ENCODE measurements at regions not wholly inside any gene's neighbourhood (a gene's known extent, or its start where the extent isn't known, plus 50 kb on each side); places are given as distances from the start of the nearest gene placed in this dataset.

DNA sequence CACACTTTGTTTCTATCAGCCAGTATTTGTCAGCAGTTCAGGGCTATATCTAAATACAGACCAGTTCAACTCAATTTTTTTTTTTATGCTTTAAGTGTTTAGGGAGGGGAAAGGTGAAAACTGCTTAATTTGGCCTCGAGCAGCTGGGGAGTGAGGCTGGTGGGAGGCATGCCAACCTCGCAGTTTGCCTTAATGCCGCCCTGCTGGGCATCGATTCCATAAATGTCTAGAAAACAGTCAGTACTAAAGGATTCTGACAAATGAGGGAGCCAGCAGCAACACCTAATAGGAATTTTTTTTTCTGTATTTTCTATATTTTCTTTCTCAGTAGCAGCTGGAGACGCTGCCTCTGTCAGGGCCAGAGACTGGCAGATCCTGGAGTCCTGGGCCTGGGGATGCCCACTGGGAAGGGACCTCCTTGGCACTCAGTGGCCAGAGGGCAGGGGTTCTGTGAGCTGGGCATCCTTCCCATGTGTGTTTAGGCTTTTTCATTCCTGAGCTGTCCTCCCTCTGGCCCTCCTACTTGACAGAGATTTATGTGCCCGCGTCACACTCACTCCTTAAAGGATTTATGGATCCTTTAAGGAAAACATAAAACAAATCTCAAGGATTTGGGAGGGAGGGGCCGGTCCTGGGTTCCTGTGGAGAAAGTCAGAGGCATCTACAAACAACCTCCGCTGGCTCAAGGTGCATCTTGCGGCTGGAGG is 117.8 kb downstream of the WNT5A start:
- H2BK5ac ChIP-seq (ENCODE audit: low read depth, low read length, poor library complexity, severe bottlenecking): no peak overlapping the region
- H4K8ac ChIP-seq (ENCODE audit: low read length): no peak overlapping the region
- no peak overlapping the region for H3K4me3 ChIP-seq (ENCODE audit: insufficient read depth in 1 of 2, low read depth in 1 of 2, low read length in 2 of 2)
- H3K9ac ChIP-seq (ENCODE audit: low read length): no peak overlapping the region
- peaks cover 0 to 3% of the 10 kb centered on the region in 2 experiments for H3K27me3 ChIP-seq (ENCODE audit: control insufficient read depth in 1 of 2, insufficient read depth in 1 of 2, low read length in 2 of 2)
- H3K4me1 ChIP-seq (ENCODE audit: control insufficient read depth, insufficient read depth, low read depth, low read length): no peaks in the 10 kb centered on the region
- H4K91ac ChIP-seq (ENCODE audit: low read length): no peak overlapping the region
- no peak overlapping the region for H3K4me2 ChIP-seq (ENCODE audit: low read length, poor library complexity, severe bottlenecking)
- H3K18ac ChIP-seq (ENCODE audit: low read depth in 1 of 2, low read length in 2 of 2): no peak overlapping the region
- no peak for DNase-seq
- H3K4ac ChIP-seq (ENCODE audit: low read depth in 1 of 2, low read length in 2 of 2): no peak overlapping the region
- H2AFZ ChIP-seq (ENCODE audit: low read depth, low read length): no peak overlapping the region
- no peak overlapping the region for H3K27ac ChIP-seq (ENCODE audit: low read length, poor library complexity, severe bottlenecking)
- H2BK15ac ChIP-seq (ENCODE audit: low read depth, poor library complexity, severe bottlenecking): no peak overlapping the region
- no peaks in the 10 kb centered on the region for H3K36me3 ChIP-seq (ENCODE audit: control insufficient read depth in 1 of 2, insufficient read depth in 2 of 2, low read depth in 1 of 2, low read length in 2 of 2)
- no peak overlapping the region for H2AK5ac ChIP-seq (ENCODE audit: low read length, severe bottlenecking)
- H2BK120ac ChIP-seq (ENCODE audit: low read depth, low read length): no peak overlapping the region
- H2BK12ac ChIP-seq (ENCODE audit: low read length in 2 of 2): no peak overlapping the region
- 79% methylated on average over 6 of the region's 10 CpGs for WGBS
- H3K79me1 ChIP-seq (replicated peaks; ENCODE audit: low read length, poor library complexity, severe bottlenecking): no peaks in the 10 kb centered on the region
- no peaks in the 10 kb centered on the region for H3K9me3 ChIP-seq (ENCODE audit: control insufficient read depth, low read length)
- no peak overlapping the region for H3K14ac ChIP-seq (ENCODE audit: low read length in 2 of 2)
- H3K23ac ChIP-seq (ENCODE audit: low read length in 2 of 2): no peak overlapping the region

- Histone ChIP-seq H3K36me3 (ENCODE audit: control insufficient read depth in 1 of 2, insufficient read depth in 2 of 2, low read depth in 1 of 2, low read length in 2 of 2) (no peaks in the 10 kb centered on the region), H2BK5ac (ENCODE audit: low read depth, low read length, poor library complexity, severe bottlenecking) (no peak overlapping the region), H3K4ac (ENCODE audit: low read depth in 1 of 2, low read length in 2 of 2) (no peak overlapping the region), H3K14ac (ENCODE audit: low read length in 2 of 2) (no peak overlapping the region), H2AFZ (ENCODE audit: low read depth, low read length) (no peak overlapping the region), H2BK12ac (ENCODE audit: low read length in 2 of 2) (peak overlapping the region in 1 of 2 experiments; percentile 45), H3K4me2 (ENCODE audit: low read length, poor library complexity, severe bottlenecking) (no peak overlapping the region), H4K8ac (ENCODE audit: low read length) (no peak overlapping the region), H4K91ac (ENCODE audit: low read length) (no peak overlapping the region), H3K4me3 (ENCODE audit: insufficient read depth in 1 of 2, low read depth in 1 of 2, low read length in 2 of 2) (no peak overlapping the region), H3K18ac (ENCODE audit: low read depth in 1 of 2, low read length in 2 of 2) (no peak overlapping the region), H3K9me3 (ENCODE audit: control insufficient read depth, low read length) (no peaks in the 10 kb centered on the region), H3K27ac (ENCODE audit: low read length, poor library complexity, severe bottlenecking) (no peak overlapping the region), H2BK15ac (ENCODE audit: low read depth, poor library complexity, severe bottlenecking) (no peak overlapping the region), H3K23ac (ENCODE audit: low read length in 2 of 2) (no peak overlapping the region), H3K9ac (ENCODE audit: low read length) (no peak overlapping the region), H3K79me1 (replicated peaks; ENCODE audit: low read length, poor library complexity, severe bottlenecking) (no peaks in the 10 kb centered on the region), H3K4me1 (ENCODE audit: control insufficient read depth, insufficient read depth, low read depth, low read length) (no peaks in the 10 kb centered on the region), H2BK120ac (ENCODE audit: low read depth, low read length) (no peak overlapping the region), H3K27me3 (ENCODE audit: control insufficient read depth in 1 of 2, insufficient read depth in 1 of 2, low read length in 2 of 2) (peaks cover 0 to 3% of the 10 kb centered on the region in 2 experiments), H2AK5ac (ENCODE audit: low read length, severe bottlenecking) (no peak overlapping the region)
- 94% methylated on average over 6 of the region's 6 CpGs for WGBS
- no peak for DNase-seq
These were observed 118.7 kb downstream of the WNT5A start for GRCh38 chr3:55368366-55368765.

DNA sequence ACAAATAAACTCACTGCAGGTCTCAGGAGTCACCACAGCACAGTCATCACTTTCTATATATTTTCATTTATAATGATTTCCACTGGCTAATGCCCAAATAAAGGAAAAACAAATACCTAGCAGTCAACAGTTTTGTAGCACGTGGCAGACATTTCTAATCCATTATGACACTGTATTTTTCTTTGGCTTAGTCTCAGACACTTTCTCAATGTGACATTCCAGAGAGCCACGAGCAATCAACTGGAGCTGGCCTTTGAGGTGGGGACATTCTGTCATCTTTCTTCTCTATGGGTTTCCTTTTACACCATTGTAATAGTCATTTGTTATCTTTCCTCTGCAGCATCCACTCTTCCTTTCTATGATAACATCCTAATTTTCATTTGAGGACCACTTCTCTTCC is 119.7 kb downstream of the WNT5A start:
- H3K79me1 ChIP-seq (replicated peaks; ENCODE audit: low read length, poor library complexity, severe bottlenecking): no peaks in the 10 kb centered on the region
- H3K4ac ChIP-seq (ENCODE audit: low read depth in 1 of 2, low read length in 2 of 2): no peak overlapping the region
- no peaks in the 10 kb centered on the region for H3K4me1 ChIP-seq (ENCODE audit: control insufficient read depth, insufficient read depth, low read depth, low read length)
- no peak overlapping the region for H4K91ac ChIP-seq (ENCODE audit: low read length)
- no peak overlapping the region for H3K18ac ChIP-seq (ENCODE audit: low read depth in 1 of 2, low read length in 2 of 2)
- H2AK5ac ChIP-seq (ENCODE audit: low read length, severe bottlenecking): no peak overlapping the region
- H3K14ac ChIP-seq (ENCODE audit: low read length in 2 of 2): no peak overlapping the region
- H3K36me3 ChIP-seq (ENCODE audit: control insufficient read depth in 1 of 2, insufficient read depth in 2 of 2, low read depth in 1 of 2, low read length in 2 of 2): no peaks in the 10 kb centered on the region
- H3K27me3 ChIP-seq (ENCODE audit: control insufficient read depth in 1 of 2, insufficient read depth in 1 of 2, low read length in 2 of 2): peaks cover 0 to 3% of the 10 kb centered on the region in 2 experiments
- no peak overlapping the region for H2BK120ac ChIP-seq (ENCODE audit: low read depth, low read length)
- WGBS: 83% methylated on average over 2 of the region's 2 CpGs
- no peak overlapping the region for H2AFZ ChIP-seq (ENCODE audit: low read depth, low read length)
- DNase-seq: no peak
- H2BK15ac ChIP-seq (ENCODE audit: low read depth, poor library complexity, severe bottlenecking): no peak overlapping the region
- H3K4me3 ChIP-seq (ENCODE audit: insufficient read depth in 1 of 2, low read depth in 1 of 2, low read length in 2 of 2): no peak overlapping the region
- no peak overlapping the region for H3K27ac ChIP-seq (ENCODE audit: low read length, poor library complexity, severe bottlenecking)
- H3K23ac ChIP-seq (ENCODE audit: low read length in 2 of 2): no peak overlapping the region
- no peaks in the 10 kb centered on the region for H3K9me3 ChIP-seq (ENCODE audit: control insufficient read depth, low read length)
- H4K8ac ChIP-seq (ENCODE audit: low read length): no peak overlapping the region
- H2BK12ac ChIP-seq (ENCODE audit: low read length in 2 of 2): no peak overlapping the region
- no peak overlapping the region for H3K4me2 ChIP-seq (ENCODE audit: low read length, poor library complexity, severe bottlenecking)
- H2BK5ac ChIP-seq (ENCODE audit: low read depth, low read length, poor library complexity, severe bottlenecking): no peak overlapping the region
- H3K9ac ChIP-seq (ENCODE audit: low read length): no peak overlapping the region

DNA sequence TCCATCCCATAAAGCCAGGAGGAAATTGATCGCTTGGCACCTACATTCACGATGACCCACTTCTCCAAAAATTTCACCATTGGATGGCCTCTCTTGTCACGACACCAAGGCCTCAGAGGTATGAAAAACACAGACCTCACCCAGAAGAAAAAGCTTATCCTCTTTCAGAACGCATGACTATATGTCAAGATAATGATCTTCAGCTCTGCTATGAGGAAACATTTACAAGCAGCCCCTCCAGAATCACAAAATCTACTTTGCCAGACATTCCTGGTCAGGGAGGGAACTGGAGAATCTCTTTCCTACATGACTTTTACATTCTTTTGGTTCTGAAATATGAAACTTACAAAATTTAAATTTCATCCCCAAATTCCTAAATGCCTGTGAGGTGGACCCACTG is 122.7 kb downstream of the WNT5A start:
- Histone ChIP-seq H3K4me1 (ENCODE audit: control insufficient read depth, insufficient read depth, low read depth, low read length) (no peaks in the 10 kb centered on the region), H2BK15ac (ENCODE audit: low read depth, poor library complexity, severe bottlenecking) (no peak overlapping the region), H2AFZ (ENCODE audit: low read depth, low read length) (no peak overlapping the region), H2BK120ac (ENCODE audit: low read depth, low read length) (no peak overlapping the region), H3K27ac (ENCODE audit: low read length, poor library complexity, severe bottlenecking) (no peak overlapping the region), H3K4ac (ENCODE audit: low read depth in 1 of 2, low read length in 2 of 2) (no peak overlapping the region), H3K9me3 (ENCODE audit: control insufficient read depth, low read length) (no peaks in the 10 kb centered on the region), H3K9ac (ENCODE audit: low read length) (no peak overlapping the region), H3K18ac (ENCODE audit: low read depth in 1 of 2, low read length in 2 of 2) (peak overlapping the region in 1 of 2 experiments; percentile 6), H2BK5ac (ENCODE audit: low read depth, low read length, poor library complexity, severe bottlenecking) (no peak overlapping the region), H4K8ac (ENCODE audit: low read length) (no peak overlapping the region), H2BK12ac (ENCODE audit: low read length in 2 of 2) (peak overlapping the region in 1 of 2 experiments; percentile 25), H3K36me3 (ENCODE audit: control insufficient read depth in 1 of 2, insufficient read depth in 2 of 2, low read depth in 1 of 2, low read length in 2 of 2) (no peaks in the 10 kb centered on the region), H3K79me1 (replicated peaks; ENCODE audit: low read length, poor library complexity, severe bottlenecking) (no peaks in the 10 kb centered on the region), H2AK5ac (ENCODE audit: low read length, severe bottlenecking) (no peak overlapping the region), H4K91ac (ENCODE audit: low read length) (no peak overlapping the region), H3K14ac (ENCODE audit: low read length in 2 of 2) (no peak overlapping the region), H3K4me2 (ENCODE audit: low read length, poor library complexity, severe bottlenecking) (no peak overlapping the region), H3K27me3 (ENCODE audit: control insufficient read depth in 1 of 2, insufficient read depth in 1 of 2, low read length in 2 of 2) (no peaks in the 10 kb centered on the region), H3K23ac (ENCODE audit: low read length in 2 of 2) (no peak overlapping the region), H3K4me3 (ENCODE audit: insufficient read depth in 1 of 2, low read depth in 1 of 2, low read length in 2 of 2) (no peak overlapping the region)
- no peak for DNase-seq
- 65% methylated on average over 4 of the region's 4 CpGs for WGBS

All from mesenchymal stem cell (in vitro differentiated cells and primary cell).